SK-N-SH treated with all-trans-retinoic acid at 6 μM for 48 hours (cell line): ENCODE measurements at regions not wholly inside any gene's neighbourhood (a gene's known extent, or its start where the extent isn't known, plus 50 kb on each side); places are given as distances from the start of the nearest gene placed in this dataset.

ENCODE experiments used
- ATAC-seq: fragments of 200-7000 bp; cut with Tn5 transposase; 3 replicates; pipeline ENCODE4 v1.9.1; 2020; ENCODE audit warnings: mild to moderate bottlenecking, moderate library complexity
- ARNTL ChIP-seq: fragments of 450-650 bp; formaldehyde crosslinking; IDR thresholded peaks from 2 replicates; pipeline ENCODE4 v1.5.0; 2020; ENCODE audit warnings: low read depth, mild to moderate bottlenecking, moderate library complexity, borderline replicate concordance
- BACH2 ChIP-seq: fragments of 250-450 bp; sonication (Bioruptor Pico); IDR thresholded peaks from 2 replicates; pipeline ENCODE4 v1.9.0; 2021; ENCODE audit warnings: mild to moderate bottlenecking, borderline replicate concordance
- CSDC2 ChIP-seq: fragments of 250-450 bp; sonication (Bioruptor Pico); IDR thresholded peaks from 2 replicates; pipeline ENCODE4 v1.5.0; 2020; ENCODE audit warnings: mild to moderate bottlenecking, moderate library complexity
- CSRNP3 ChIP-seq: fragments of 250-450 bp; sonication (Bioruptor Pico); IDR thresholded peaks from 2 replicates; pipeline ENCODE4 v1.5.1; 2021; ENCODE audit warnings: mild to moderate bottlenecking, moderate library complexity
- ESRRG ChIP-seq: fragments of 250-450 bp; sonication (Bioruptor Pico); IDR thresholded peaks from 2 replicates; pipeline ENCODE4 v1.6.1; 2021; ENCODE audit warnings: mild to moderate bottlenecking
- GLIS3 ChIP-seq: fragments of 250-450 bp; sonication (Bioruptor Pico); IDR thresholded peaks from 2 replicates; pipeline ENCODE4 v1.5.0; 2020; ENCODE audit warnings: mild to moderate bottlenecking, moderate library complexity
- ISL1 ChIP-seq: fragments of 250-450 bp; sonication (Bioruptor Pico); IDR thresholded peaks from 2 replicates; pipeline ENCODE4 v2.1.2; 2022; ENCODE audit warnings: mild to moderate bottlenecking, moderate library complexity
- OSR1 ChIP-seq: fragments of 250-450 bp; sonication (Bioruptor Pico); IDR thresholded peaks from 2 replicates; pipeline ENCODE4 v1.8.0; 2022; ENCODE audit warnings: moderate library complexity, mild to moderate bottlenecking, inconsistent platforms
- PATZ1 ChIP-seq: fragments of 250-450 bp; sonication (Bioruptor Pico); IDR thresholded peaks from 2 replicates; pipeline ENCODE4 v1.8.0; 2020; ENCODE audit warnings: mild to moderate bottlenecking, moderate library complexity, borderline replicate concordance
- POU6F1 ChIP-seq: fragments of 250-450 bp; sonication (Bioruptor Pico); IDR thresholded peaks from 2 replicates; pipeline ENCODE4 v1.8.0; 2021; ENCODE audit warnings: low read depth, mild to moderate bottlenecking, moderate library complexity, borderline replicate concordance
- PPARA ChIP-seq: fragments of 250-450 bp; sonication (Bioruptor Pico); IDR thresholded peaks from 2 replicates; pipeline ENCODE4 v1.5.0; 2020; ENCODE audit warnings: mild to moderate bottlenecking, borderline replicate concordance
- RARB ChIP-seq: fragments of 250-450 bp; sonication (Bioruptor Pico); IDR thresholded peaks from 2 replicates; pipeline ENCODE4 v1.8.0; 2021; ENCODE audit warnings: mild to moderate bottlenecking, moderate library complexity
- SNAI2 ChIP-seq: fragments of 250-450 bp; sonication (Bioruptor Pico); IDR thresholded peaks from 2 replicates; pipeline ENCODE4 v1.5.0; 2020; ENCODE audit warnings: mild to moderate bottlenecking, moderate library complexity
- TCF4 ChIP-seq: fragments of 250-450 bp; sonication (Bioruptor Pico); IDR thresholded peaks from 2 replicates; pipeline ENCODE4 v1.8.0; 2021; ENCODE audit warnings: mild to moderate bottlenecking, moderate library complexity, borderline replicate concordance
- TOX ChIP-seq: fragments of 250-450 bp; sonication (Bioruptor Pico); IDR thresholded peaks from 2 replicates; pipeline ENCODE4 v1.8.0; 2021; ENCODE audit warnings: mild to moderate bottlenecking, moderate library complexity, borderline replicate concordance
- TSHZ2 ChIP-seq: fragments of 250-450 bp; sonication (Bioruptor Pico); IDR thresholded peaks from 2 replicates; pipeline ENCODE4 v1.5.0; 2020; ENCODE audit warnings: mild to moderate bottlenecking, moderate library complexity
- ZC3H10 ChIP-seq: fragments of 250-450 bp; sonication (Bioruptor Pico); IDR thresholded peaks from 2 replicates; pipeline ENCODE4 v1.5.1; 2021; ENCODE audit warnings: mild to moderate bottlenecking, moderate library complexity
- ZFP3 ChIP-seq: fragments of 250-450 bp; sonication (Bioruptor Pico); IDR thresholded peaks from 2 replicates; pipeline ENCODE4 v1.5.0; 2020; ENCODE audit warnings: mild to moderate bottlenecking, moderate library complexity
- ZFP30 ChIP-seq: fragments of 450-650 bp; formaldehyde crosslinking; IDR thresholded peaks from 2 replicates; pipeline ENCODE4 v1.5.0; 2022; ENCODE audit warnings: mild to moderate bottlenecking, moderate library complexity
- ZNF565 ChIP-seq: fragments of 450-650 bp; formaldehyde crosslinking; conservative IDR thresholded peaks from 2 replicates; pipeline ENCODE4 v1.5.0; 2020; ENCODE audit warnings: low read depth, mild to moderate bottlenecking, moderate library complexity
- ZNF70 ChIP-seq: fragments of 450-650 bp; formaldehyde crosslinking; IDR thresholded peaks from 2 replicates; pipeline ENCODE4 v1.5.0; 2020; ENCODE audit warnings: mild to moderate bottlenecking, moderate library complexity
- ZNF8 ChIP-seq: fragments of 450-650 bp; formaldehyde crosslinking; IDR thresholded peaks from 2 replicates; pipeline ENCODE4 v1.5.0; 2020; ENCODE audit warnings: mild to moderate bottlenecking, moderate library complexity
- TF ChIP-seq, protein P1 (sequence below): fragments of 250-450 bp; sonication (Bioruptor Pico); IDR thresholded peaks from 2 replicates; pipeline ENCODE4 v1.5.1; 2020; ENCODE audit warnings: low read depth, mild to moderate bottlenecking, moderate library complexity

DNA sequence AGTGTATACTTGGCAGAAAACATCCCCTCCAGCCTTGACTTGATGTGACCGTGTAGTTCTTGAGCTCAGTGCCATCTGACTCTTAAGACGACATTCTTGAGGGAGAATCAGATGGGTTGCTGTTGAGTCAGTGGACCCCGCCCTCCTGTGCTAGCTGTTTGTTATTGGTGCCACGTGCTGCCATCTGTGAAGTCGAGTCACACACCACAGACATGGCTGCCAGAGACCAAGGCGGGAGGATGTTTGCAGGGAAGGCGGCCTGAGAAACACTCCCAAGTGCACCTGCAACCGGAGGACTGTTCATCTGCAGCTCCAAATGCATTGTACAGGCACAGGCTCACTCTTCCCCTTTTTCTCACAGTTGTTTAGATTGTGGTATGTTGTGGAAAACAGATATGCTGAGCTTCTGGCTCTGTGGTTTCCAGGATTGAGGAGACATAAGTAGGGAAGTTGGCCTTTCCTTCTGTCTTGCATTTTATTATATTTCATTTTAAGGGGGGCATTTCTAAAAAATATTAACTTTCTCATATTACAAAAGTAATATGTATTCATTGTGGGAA, 345.3 kb upstream of the ZFP64 start (continued):
- no peak for TF ChIP-seq PATZ1 (CRISPR knock-in tag)

DNA sequence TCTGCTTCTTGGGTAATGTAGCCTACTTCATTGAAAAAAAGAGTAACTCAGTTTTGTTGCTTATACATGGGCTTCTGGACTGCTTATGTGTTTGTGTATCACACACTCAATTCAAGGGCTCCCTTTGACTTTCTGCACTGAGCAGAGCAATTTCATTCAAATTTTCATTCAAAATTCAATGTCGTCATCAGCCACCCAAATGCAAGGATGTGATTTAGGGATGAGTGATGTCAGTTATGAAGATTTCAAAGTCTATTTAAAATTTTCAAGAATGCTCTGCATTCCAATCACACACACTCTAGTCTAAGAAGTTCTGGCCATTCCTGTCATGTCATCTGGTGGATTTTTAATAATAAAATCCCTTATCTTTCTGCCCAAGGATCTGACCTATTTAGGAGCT, 344.5 kb upstream of the ZFP64 start:
- no peak for ATAC-seq
- no peak for TF ChIP-seq SNAI2
- no peak for TF ChIP-seq GLIS3 (CRISPR knock-in tag)
- TF ChIP-seq PATZ1 (CRISPR knock-in tag) = no peak
- TF ChIP-seq TOX = no peak
- no peak for TF ChIP-seq BACH2 (CRISPR knock-in tag)
- no peak for TF ChIP-seq ESRRG (CRISPR knock-in tag)
- no peak for TF ChIP-seq ARNTL (CRISPR knock-in tag)
- TF ChIP-seq OSR1 (CRISPR knock-in tag) = no peak
- TF ChIP-seq CSDC2 (CRISPR knock-in tag) = no peak
- no peak for TF ChIP-seq ZNF8
- TF ChIP-seq ZC3H10 = no peak
- no peak for TF ChIP-seq ZFP3 (CRISPR knock-in tag)

- no peak for ATAC-seq
- TF ChIP-seq, protein P1, sequence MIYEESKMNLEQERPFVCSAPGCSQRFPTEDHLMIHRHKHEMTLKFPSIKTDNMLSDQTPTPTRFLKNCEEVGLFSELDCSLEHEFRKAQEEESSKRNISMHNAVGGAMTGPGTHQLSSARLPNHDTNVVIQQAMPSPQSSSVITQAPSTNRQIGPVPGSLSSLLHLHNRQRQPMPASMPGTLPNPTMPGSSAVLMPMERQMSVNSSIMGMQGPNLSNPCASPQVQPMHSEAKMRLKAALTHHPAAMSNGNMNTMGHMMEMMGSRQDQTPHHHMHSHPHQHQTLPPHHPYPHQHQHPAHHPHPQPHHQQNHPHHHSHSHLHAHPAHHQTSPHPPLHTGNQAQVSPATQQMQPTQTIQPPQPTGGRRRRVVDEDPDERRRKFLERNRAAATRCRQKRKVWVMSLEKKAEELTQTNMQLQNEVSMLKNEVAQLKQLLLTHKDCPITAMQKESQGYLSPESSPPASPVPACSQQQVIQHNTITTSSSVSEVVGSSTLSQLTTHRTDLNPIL (CRISPR knock-in tag) = no peak
- no peak for TF ChIP-seq TOX
- TF ChIP-seq ISL1 (CRISPR knock-in tag) = no peak
- no peak for TF ChIP-seq ZFP3 (CRISPR knock-in tag)
- no peak for TF ChIP-seq ZFP30 (CRISPR knock-in tag)
- TF ChIP-seq ZNF565 = no peak
- TF ChIP-seq ZNF8 = no peak
- TF ChIP-seq ARNTL (CRISPR knock-in tag) = no peak
- no peak for TF ChIP-seq GLIS3 (CRISPR knock-in tag)
- no peak for TF ChIP-seq BACH2 (CRISPR knock-in tag)
- TF ChIP-seq ZNF70 = no peak
- TF ChIP-seq CSRNP3 (CRISPR knock-in tag) = no peak
- no peak for TF ChIP-seq CSDC2 (CRISPR knock-in tag)
- TF ChIP-seq OSR1 (CRISPR knock-in tag) = no peak
- TF ChIP-seq POU6F1 (CRISPR knock-in tag) = no peak
Observed at GRCh38 chr20:52534616-52535015, 343.0 kb upstream of the ZFP64 start.

GRCh38 chr20:52533401-52533800, 341.8 kb upstream of the ZFP64 start:
- ATAC-seq = no peak
- TF ChIP-seq ZFP30 (CRISPR knock-in tag) = no peak
- no peak for TF ChIP-seq PPARA (CRISPR knock-in tag)
- TF ChIP-seq, protein P1 (CRISPR knock-in tag) = no peak
- no peak for TF ChIP-seq ZFP3 (CRISPR knock-in tag)
- no peak for TF ChIP-seq SNAI2
- no peak for TF ChIP-seq CSRNP3 (CRISPR knock-in tag)
- no peak for TF ChIP-seq TCF4 (CRISPR knock-in tag)
- no peak for TF ChIP-seq ESRRG (CRISPR knock-in tag)
- TF ChIP-seq GLIS3 (CRISPR knock-in tag) = no peak
- TF ChIP-seq TSHZ2 (CRISPR knock-in tag) = no peak
- TF ChIP-seq RARB = no peak
